Neural progenitor cell (in vitro differentiated cells): ENCODE measurements at regions not wholly inside any gene's neighbourhood (a gene's known extent, or its start where the extent isn't known, plus 50 kb on each side); places are given as distances from the start of the nearest gene placed in this dataset.

Experiments
- CTCF ChIP-seq: fragments of 200-600 bp; sonication (generic); IDR thresholded peaks from 2 replicates; pipeline ENCODE4 v1.5.1; 2017; ENCODE audit warnings: antibody characterized with exemption, mild to moderate bottlenecking
- EZH2 ChIP-seq: fragments of 200-600 bp; sonication (generic); IDR thresholded peaks from 2 replicates; pipeline ENCODE4 v1.6.1; 2017; ENCODE audit warnings: antibody characterized with exemption, mild to moderate bottlenecking, moderate library complexity
- EZH2phosphoT487 ChIP-seq: fragments of 200-600 bp; sonication (generic); IDR thresholded peaks from 2 replicates; pipeline ENCODE4 v1.6.1; 2017; ENCODE audit warnings: antibody characterized with exemption

GRCh38 chr16:5790512-5790911 lies 692.9 kb upstream of the EEF2KMT start:
- TF ChIP-seq CTCF = no peak
- no peak for TF ChIP-seq EZH2phosphoT487
- TF ChIP-seq EZH2 = no peak
